ENCODE measurements at regions not wholly inside any gene's neighbourhood (a gene's known extent, or its start where the extent isn't known, plus 50 kb on each side); places are given as distances from the start of the nearest gene placed in this dataset.

DNA sequence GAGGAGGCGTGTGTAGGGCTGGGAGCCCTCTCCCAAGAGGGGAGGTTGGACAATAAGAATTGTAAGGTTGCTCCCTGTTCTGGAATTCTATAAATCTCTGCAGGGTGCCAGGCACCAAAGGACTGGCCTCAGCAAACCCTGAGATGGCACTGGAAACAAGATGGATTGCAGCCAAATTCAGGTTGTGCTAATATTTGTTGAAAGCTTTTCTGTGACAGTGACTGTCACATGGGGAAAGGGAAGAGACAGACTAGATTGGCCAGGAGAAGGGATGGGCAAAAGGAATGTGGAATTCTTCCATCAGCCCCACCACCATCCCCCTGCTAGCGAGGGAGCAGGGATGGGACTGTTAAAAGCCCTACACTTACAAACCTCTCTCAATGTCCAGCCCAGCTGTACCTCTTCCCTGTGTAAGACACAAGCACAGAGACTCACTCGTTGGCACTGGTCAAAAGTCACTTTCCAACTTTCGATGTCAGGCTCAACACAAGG lies 62.4 kb downstream of the SOX9 start:
- Mint-ChIP-seq H3K36me3 (ENCODE audit: low read depth, unreplicated experiment) (no peaks in the 10 kb centered on the region), H3K4me3 (ENCODE audit: unreplicated experiment) (no peak overlapping the region), H3K27me3 (ENCODE audit: unreplicated experiment) (no peaks in the 10 kb centered on the region)

DNA sequence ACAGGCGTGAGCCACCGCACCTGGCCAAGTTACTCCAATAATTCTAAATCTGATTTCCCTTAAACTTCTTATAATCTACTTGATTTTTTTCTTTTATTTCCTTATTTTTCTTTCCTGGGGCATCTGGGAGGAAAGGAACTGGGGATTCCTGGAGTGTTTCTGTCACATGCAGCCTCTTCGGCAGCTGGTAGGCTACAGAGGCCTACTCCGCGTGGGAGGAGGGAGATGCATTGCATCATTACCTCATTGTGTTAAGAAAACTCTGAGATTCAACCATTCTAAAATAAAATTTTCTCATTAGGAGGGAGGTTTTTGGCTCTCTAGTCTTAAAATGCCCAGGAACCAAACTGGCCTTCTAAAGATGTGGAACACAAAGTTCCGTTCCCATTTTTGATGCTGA lies 64.0 kb downstream of the SOX9 start:
- TF ChIP-seq, protein P1, sequence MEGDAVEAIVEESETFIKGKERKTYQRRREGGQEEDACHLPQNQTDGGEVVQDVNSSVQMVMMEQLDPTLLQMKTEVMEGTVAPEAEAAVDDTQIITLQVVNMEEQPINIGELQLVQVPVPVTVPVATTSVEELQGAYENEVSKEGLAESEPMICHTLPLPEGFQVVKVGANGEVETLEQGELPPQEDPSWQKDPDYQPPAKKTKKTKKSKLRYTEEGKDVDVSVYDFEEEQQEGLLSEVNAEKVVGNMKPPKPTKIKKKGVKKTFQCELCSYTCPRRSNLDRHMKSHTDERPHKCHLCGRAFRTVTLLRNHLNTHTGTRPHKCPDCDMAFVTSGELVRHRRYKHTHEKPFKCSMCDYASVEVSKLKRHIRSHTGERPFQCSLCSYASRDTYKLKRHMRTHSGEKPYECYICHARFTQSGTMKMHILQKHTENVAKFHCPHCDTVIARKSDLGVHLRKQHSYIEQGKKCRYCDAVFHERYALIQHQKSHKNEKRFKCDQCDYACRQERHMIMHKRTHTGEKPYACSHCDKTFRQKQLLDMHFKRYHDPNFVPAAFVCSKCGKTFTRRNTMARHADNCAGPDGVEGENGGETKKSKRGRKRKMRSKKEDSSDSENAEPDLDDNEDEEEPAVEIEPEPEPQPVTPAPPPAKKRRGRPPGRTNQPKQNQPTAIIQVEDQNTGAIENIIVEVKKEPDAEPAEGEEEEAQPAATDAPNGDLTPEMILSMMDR (IDR thresholded peaks at IDR 0.05; ENCODE audit: unreplicated experiment) = no peak
- Mint-ChIP-seq H3K4me3 (ENCODE audit: unreplicated experiment) (no peak overlapping the region), H3K36me3 (ENCODE audit: low read depth, unreplicated experiment) (no peaks in the 10 kb centered on the region)

More for the DNA sequence above, 62.4 kb downstream of the SOX9 start:
- Mint-ChIP-seq H3K4me1 (ENCODE audit: unreplicated experiment) (no peaks in the 10 kb centered on the region), H3K27ac (ENCODE audit: unreplicated experiment) (no peak overlapping the region), H3K9me3 (ENCODE audit: unreplicated experiment) (no peaks in the 10 kb centered on the region)
- DNase-seq (ENCODE audit: low spot score) = no peak
- TF ChIP-seq, protein P1 (IDR thresholded peaks at IDR 0.05; ENCODE audit: unreplicated experiment) = no peak

DNA sequence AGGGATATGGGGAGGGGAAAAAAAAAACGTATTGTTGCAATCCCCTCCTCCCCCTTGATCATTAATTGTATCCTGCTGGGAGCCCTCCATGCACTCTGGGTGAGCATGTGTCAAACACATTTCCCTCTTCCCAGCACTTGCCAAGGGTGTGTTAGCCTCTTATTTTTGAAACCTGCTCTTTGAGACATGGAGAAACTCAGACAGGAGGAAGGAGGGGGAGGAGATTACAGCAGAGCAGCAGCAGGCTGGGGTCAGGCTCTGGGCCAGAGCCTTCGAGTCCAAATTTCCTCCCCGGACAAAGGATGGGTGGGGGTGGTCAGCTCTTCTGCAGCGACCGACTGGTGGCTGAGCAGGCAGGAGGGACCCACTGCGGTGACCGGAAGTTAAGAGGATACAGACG lies 64.7 kb downstream of the SOX9 start:
- H3K27me3 Mint-ChIP-seq (ENCODE audit: unreplicated experiment) = no peaks in the 10 kb centered on the region
- no peak for DNase-seq (ENCODE audit: low spot score)
- no peaks in the 10 kb centered on the region for H3K4me1 Mint-ChIP-seq (ENCODE audit: unreplicated experiment)
- no peak overlapping the region for H3K27ac Mint-ChIP-seq (ENCODE audit: unreplicated experiment)
- no peaks in the 10 kb centered on the region for H3K36me3 Mint-ChIP-seq (ENCODE audit: low read depth, unreplicated experiment)
- TF ChIP-seq, protein P1 (IDR thresholded peaks at IDR 0.05; ENCODE audit: unreplicated experiment) = no peak
- H3K4me3 Mint-ChIP-seq (ENCODE audit: unreplicated experiment) = no peak overlapping the region
- H3K9me3 Mint-ChIP-seq (ENCODE audit: unreplicated experiment) = no peaks in the 10 kb centered on the region

More for the DNA sequence above, 64.0 kb downstream of the SOX9 start:
- Mint-ChIP-seq H3K27me3 (ENCODE audit: unreplicated experiment) (no peaks in the 10 kb centered on the region), H3K9me3 (ENCODE audit: unreplicated experiment) (no peaks in the 10 kb centered on the region), H3K4me1 (ENCODE audit: unreplicated experiment) (no peaks in the 10 kb centered on the region), H3K27ac (ENCODE audit: unreplicated experiment) (no peak overlapping the region)
- DNase-seq (ENCODE audit: low spot score) = no peak

DNA sequence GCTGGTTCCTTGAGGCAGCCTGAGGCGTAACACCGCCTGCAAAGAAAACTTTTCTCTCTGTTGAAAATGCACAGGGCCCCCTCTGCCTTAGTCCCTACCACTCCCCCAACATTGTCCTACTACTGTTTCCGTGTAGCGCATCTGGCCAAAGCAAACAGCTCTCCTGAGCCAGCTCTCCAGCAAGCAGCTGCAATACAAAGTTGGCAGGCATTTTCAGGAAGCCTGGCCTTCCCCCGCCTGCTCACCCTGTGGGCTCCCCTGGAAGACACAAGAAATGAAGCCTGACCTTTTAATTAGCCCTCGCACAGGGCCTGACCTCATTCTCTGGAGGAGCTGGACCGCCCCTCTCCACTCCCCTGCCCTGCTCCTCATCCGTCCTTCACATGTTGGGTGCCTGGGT lies 66.7 kb downstream of the SOX9 start:
- H3K36me3 Mint-ChIP-seq (ENCODE audit: low read depth, unreplicated experiment) = no peaks in the 10 kb centered on the region
- no peak overlapping the region for H3K27ac Mint-ChIP-seq (ENCODE audit: unreplicated experiment)
- no peaks in the 10 kb centered on the region for H3K27me3 Mint-ChIP-seq (ENCODE audit: unreplicated experiment)
- DNase-seq (ENCODE audit: low spot score) = no peak
- no peaks in the 10 kb centered on the region for H3K4me1 Mint-ChIP-seq (ENCODE audit: unreplicated experiment)
- H3K9me3 Mint-ChIP-seq (ENCODE audit: unreplicated experiment) = no peaks in the 10 kb centered on the region
- no peak overlapping the region for H3K4me3 Mint-ChIP-seq (ENCODE audit: unreplicated experiment)
- TF ChIP-seq, protein P1 (IDR thresholded peaks at IDR 0.05; ENCODE audit: unreplicated experiment) = no peak

DNA sequence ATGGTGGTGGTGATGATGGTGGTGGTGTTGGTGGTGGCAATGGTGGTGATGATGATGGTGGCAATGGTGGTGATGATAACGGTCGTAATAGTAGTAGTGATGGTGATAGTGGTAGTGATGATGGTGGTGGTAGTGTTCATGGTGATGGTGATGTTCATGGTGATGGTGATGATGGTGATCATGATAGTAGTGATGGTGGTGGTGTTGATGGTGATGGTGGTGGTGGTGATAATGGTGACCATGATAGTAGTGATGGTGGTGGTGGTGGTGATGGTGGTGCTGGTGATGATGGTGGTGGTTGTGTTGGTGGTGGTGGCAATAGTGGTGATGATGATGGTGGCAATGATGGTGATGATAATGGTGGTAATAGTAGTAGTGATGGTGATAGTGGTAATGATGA lies 68.0 kb downstream of the SOX9 start:
- no peak for DNase-seq (ENCODE audit: low spot score)
- Mint-ChIP-seq H3K9me3 (ENCODE audit: unreplicated experiment) (no peaks in the 10 kb centered on the region), H3K36me3 (ENCODE audit: low read depth, unreplicated experiment) (no peaks in the 10 kb centered on the region), H3K27me3 (ENCODE audit: unreplicated experiment) (peaks cover 2% of the 10 kb centered on the region), H3K4me3 (ENCODE audit: unreplicated experiment) (no peak overlapping the region), H3K27ac (ENCODE audit: unreplicated experiment) (no peak overlapping the region), H3K4me1 (ENCODE audit: unreplicated experiment) (no peaks in the 10 kb centered on the region)
- TF ChIP-seq, protein P1 (IDR thresholded peaks at IDR 0.05; ENCODE audit: unreplicated experiment) = no peak
